IMR-90 (cell line): ENCODE measurements at regions not wholly inside any gene's neighbourhood (a gene's known extent, or its start where the extent isn't known, plus 50 kb on each side); places are given as distances from the start of the nearest gene placed in this dataset.

Experiments
- ATAC-seq: fragments of 200-7000 bp; cut with Tn5 transposase; 2 replicates; pipeline ENCODE4 v1.9.1; 2020; ENCODE audit warnings: low read depth, mild to moderate bottlenecking, moderate library complexity
- BruUV-seq: library from RNA; stranded (reverse); fragments of 400-500 nt; replicated peaks from 2 replicates; lab custom pipeline; 2021; lab: Mats Ljungman, UMichigan
- CTCF ChIA-PET: fragments of 300-600 bp; formaldehyde crosslinking; extraction: SDS; loops from one replicate; lab custom pipeline; 2021; ENCODE audit warnings: antibody characterized with exemption; lab: Yijun Ruan, JAX
- POLR2A ChIA-PET: fragments of 300-600 bp; sonication (Branson Sonifier 250); formaldehyde crosslinking; loops from one replicate; lab custom pipeline; 2022; ENCODE audit warnings: antibody characterized with exemption; ENCODE audit not compliant: unreplicated experiment; lab: Charles Lee
- DNase-seq: peaks from one replicate; pipeline ENCODE4 v3.0.0; 2013
- H2AFZ ChIP-seq: replicated peaks from 2 replicates; pipeline ENCODE3; 2013; ENCODE audit warnings: low read length, mild to moderate bottlenecking; ENCODE audit not compliant: poor library complexity
- H2AK5ac ChIP-seq: 2 replicates; pipeline ENCODE4 v1.6.1; 2013; ENCODE audit warnings: low read depth, low read length, inconsistent platforms
- H2AK9ac ChIP-seq: replicated peaks from 2 replicates; pipeline ENCODE3; 2013; ENCODE audit warnings: mild to moderate bottlenecking, low read depth, low read length, moderate library complexity; ENCODE audit not compliant: poor library complexity
- H2BK120ac ChIP-seq: 2 replicates; pipeline ENCODE4 v1.6.1; 2013; ENCODE audit warnings: low read depth, low read length, inconsistent platforms
- H2BK15ac ChIP-seq: 3 replicates; pipeline ENCODE4 v1.6.1; 2013; ENCODE audit warnings: low read depth, low read length, inconsistent platforms
- H2BK20ac ChIP-seq: 2 replicates; pipeline ENCODE4 v1.6.1; 2013; ENCODE audit warnings: low read depth, mild to moderate bottlenecking, inconsistent platforms, low read length, moderate library complexity
- H2BK5ac ChIP-seq: 2 replicates; pipeline ENCODE4 v1.6.1; 2013; ENCODE audit warnings: mild to moderate bottlenecking, low read depth, low read length, inconsistent platforms; ENCODE audit not compliant: poor library complexity, severe bottlenecking
- H3K14ac ChIP-seq: replicated peaks from 2 replicates; pipeline ENCODE4 v1.6.1; 2013; ENCODE audit warnings: low read depth, low read length, inconsistent platforms
- H3K18ac ChIP-seq: 2 replicates; pipeline ENCODE4 v1.6.1; 2013; ENCODE audit warnings: low read depth, low read length, control low read depth
- H3K23ac ChIP-seq: 2 replicates; pipeline ENCODE4 v1.6.1; 2013; ENCODE audit warnings: low read depth, low read length, inconsistent platforms
- H3K27ac ChIP-seq: 2 replicates; pipeline ENCODE4 v1.5.1; 2013; ENCODE audit warnings: mild to moderate bottlenecking, control low read depth, low read length; ENCODE audit not compliant: insufficient read depth
- H3K27me3 ChIP-seq: 2 replicates; pipeline ENCODE4 v1.6.1; 2013; ENCODE audit warnings: low read length; ENCODE audit not compliant: control insufficient read depth, insufficient read depth
- H3K36me3 ChIP-seq: 2 replicates; pipeline ENCODE4 v1.6.1; 2013; ENCODE audit warnings: low read length, mixed read lengths; ENCODE audit not compliant: control insufficient read depth, insufficient read depth
- H3K4ac ChIP-seq: 2 replicates; pipeline ENCODE4 v1.6.1; 2013; ENCODE audit warnings: low read depth, low read length, inconsistent platforms
- H3K4me1 ChIP-seq: 2 replicates; pipeline ENCODE4 v1.6.1; 2013; ENCODE audit warnings: low read length, mixed read lengths; ENCODE audit not compliant: control insufficient read depth, insufficient read depth
- H3K4me2 ChIP-seq: 2 replicates; pipeline ENCODE4 v1.6.1; 2013; ENCODE audit warnings: low read depth, mild to moderate bottlenecking, control low read depth, low read length, moderate library complexity
- H3K4me3 ChIP-seq: 2 replicates; pipeline ENCODE4 v1.5.1; 2013; ENCODE audit warnings: low read depth, mild to moderate bottlenecking, control low read depth, low read length, moderate library complexity; ENCODE audit not compliant: insufficient read depth
- H3K56ac ChIP-seq: 2 replicates; pipeline ENCODE4 v1.6.1; 2013; ENCODE audit warnings: low read length, inconsistent platforms; ENCODE audit not compliant: insufficient read depth; ENCODE audit errors: extremely low read depth
- H3K79me1 ChIP-seq, 2 experiments: 2 replicates each; pipeline ENCODE4 v1.6.1; 2013; ENCODE audit warnings: low read length in 2 of 2, inconsistent platforms in 1 of 2, low read depth in 1 of 2
- H3K9ac ChIP-seq: 2 replicates; pipeline ENCODE4 v1.6.1; 2013; ENCODE audit warnings: low read depth, low read length, control low read depth
- H3K9me1 ChIP-seq: 2 replicates; pipeline ENCODE4 v1.6.1; 2013; ENCODE audit warnings: low read length, inconsistent platforms; ENCODE audit not compliant: insufficient read depth
- H3K9me3 ChIP-seq: 2 replicates; pipeline ENCODE4 v1.6.1; 2013; ENCODE audit warnings: low read length; ENCODE audit not compliant: control insufficient read depth, insufficient read depth
- H4K20me1 ChIP-seq: 2 replicates; pipeline ENCODE4 v1.6.1; 2013; ENCODE audit warnings: low read length, inconsistent platforms; ENCODE audit not compliant: insufficient read depth
- H4K5ac ChIP-seq: 2 replicates; pipeline ENCODE4 v1.6.1; 2013; ENCODE audit warnings: mild to moderate bottlenecking, low read depth, low read length, control low read depth
- H4K8ac ChIP-seq, 2 experiments: 2 replicates each; pipeline ENCODE4 v1.6.1; 2013; ENCODE audit warnings: low read depth in 2 of 2, low read length in 2 of 2, control low read depth in 1 of 2, inconsistent platforms in 1 of 2
- H4K91ac ChIP-seq: 2 replicates; pipeline ENCODE4 v1.6.1; 2013; ENCODE audit warnings: low read depth, low read length, inconsistent platforms; ENCODE audit not compliant: insufficient read depth
- FOS ChIP-seq: fragments of 150-350 bp; IDR thresholded peaks from 2 replicates; pipeline ENCODE4 v1.6.1; 2016; ENCODE audit warnings: low read depth, low read length
- RCOR1 ChIP-seq: IDR thresholded peaks from 2 replicates; pipeline ENCODE4 v1.6.1; 2012; ENCODE audit warnings: mild to moderate bottlenecking, low read length, improper control_type of control experiment; ENCODE audit not compliant: insufficient replicate concordance
- WGBS, 2 experiments: methylation state at CpG; one replicate each; pipeline versions ENCODE4 v1.1.5 to v1.1.7; 2013; ENCODE audit warnings: missing lambda C conversion rate in 2 of 2; ENCODE audit not compliant: insufficient read length in 1 of 2; ENCODE audit errors: extremely low coverage in 2 of 2; 5-methylcytosine and 5-hydroxymethylcytosine counted together
- dilution Hi-C: fragments of 300-500 bp; cut with HindIII; formaldehyde crosslinking; loops from one replicate; pipeline ENCODE4 v1.14.3; 2018; ENCODE audit warnings: low sequenced_read_pairs; ENCODE audit not compliant: unreplicated experiment
- in situ Hi-C: fragments of 300-500 bp; cut with MboI; formaldehyde crosslinking; loops from 3 replicates; pipeline ENCODE4 v1.14.3; 2019; ENCODE audit warnings: low sequenced_read_pairs, inconsistent platforms, mixed read lengths
- intact Hi-C: fragments of 100-400 bp; cut with micrococcal nuclease; formaldehyde crosslinking; loops from 2 replicates; pipeline ENCODE4 v1.10.0; 2022

- Histone ChIP-seq H3K36me3 (no peaks in the 10 kb centered on the region), H3K18ac (peak overlapping the region; percentile 78), H3K23ac (peak overlapping the region; percentile 58; the same call in 1 of the 2 replicates), H3K4ac (peak overlapping the region; percentile 68), H4K20me1 (no peaks in the 10 kb centered on the region), H2BK20ac (peak overlapping the region; percentile 59), H3K4me2 (peak overlapping the region; percentile 5; the same call in 1 of the 2 replicates), H2BK5ac (peak overlapping the region; percentile 66), H3K56ac (no peak overlapping the region), H3K9me1 (no peaks in the 10 kb centered on the region), H3K9ac (no peak overlapping the region), H2AK9ac (peak overlapping the region; percentile 75), H2BK15ac (peak overlapping the region; percentile 43; the same call in 2 of the 3 replicates), H3K4me1 (peaks cover 2% of the 10 kb centered on the region), H4K8ac (peak overlapping the region in 1 of 2 experiments; percentile 41; a peak in 2 of 4 replicates), H2AFZ (peak overlapping the region; percentile 61), H3K79me1 (no peaks in the 10 kb centered on the region), H4K91ac (peak overlapping the region; percentile 10; the same call in 1 of the 2 replicates), H3K14ac (peak overlapping the region; percentile 63; the same call in 1 of the 2 replicates), H3K27ac (peak overlapping the region; percentile 80; the same call in 1 of the 2 replicates), H4K5ac (peak overlapping the region; percentile 38), H2BK120ac (peak overlapping the region; percentile 74), H3K9me3 (no peaks in the 10 kb centered on the region; the same call in 1 of the 2 replicates), H2AK5ac (0 out of 2 replicates have a peak overlapping the region, but pooled peaks have one; percentile 10), H3K27me3 (no peaks in the 10 kb centered on the region), H3K4me3 (no peak overlapping the region)
- BruUV-seq: no TSS peak
- dilution Hi-C loops: no loop called here
- intact Hi-C loops: no loop called here
- no peak for TF ChIP-seq RCOR1
- TF ChIP-seq FOS: peak; percentile 37; the same call in 1 of the 2 replicates
- ChIA-PET POLR2A (no interaction called here), CTCF (interaction anchor here (1.1 kb wide), 1 partner anchor 48 kb away, joined by 3 read pairs; no protein-coding TSS in a partner anchor)
- DNase-seq (peak; percentile 81), ATAC-seq (peak; percentile 83)
- in situ Hi-C loops: no loop called here
- 0% methylated on average over 1 of the region's 2 CpGs; no CpG with 5 or more reads in 1 of the 2 experiments for WGBS, 2 experiments
These were observed 306.1 kb upstream of the DDI1 start for GRCh38 chr11:103730131-103730940.
